GM18873 (cell line): ENCODE measurements at regions not wholly inside any gene's neighbourhood (a gene's known extent, or its start where the extent isn't known, plus 50 kb on each side); places are given as distances from the start of the nearest gene placed in this dataset.
"Not testable (repeated sequence)": the region's sequence is repeated elsewhere in the genome, so short reads cannot be mapped to it uniquely, and the experiment has no call there.

Source experiments
- ATAC-seq: cut with Tn5 transposase; IDR thresholded peaks from one replicate; pipeline ENCODE4 v1.9.1; 2021; ENCODE audit warnings: mild to moderate bottlenecking, moderate library complexity, moderate number of reproducible peaks; ENCODE audit not compliant: unreplicated experiment, low FRiP score

DNA sequence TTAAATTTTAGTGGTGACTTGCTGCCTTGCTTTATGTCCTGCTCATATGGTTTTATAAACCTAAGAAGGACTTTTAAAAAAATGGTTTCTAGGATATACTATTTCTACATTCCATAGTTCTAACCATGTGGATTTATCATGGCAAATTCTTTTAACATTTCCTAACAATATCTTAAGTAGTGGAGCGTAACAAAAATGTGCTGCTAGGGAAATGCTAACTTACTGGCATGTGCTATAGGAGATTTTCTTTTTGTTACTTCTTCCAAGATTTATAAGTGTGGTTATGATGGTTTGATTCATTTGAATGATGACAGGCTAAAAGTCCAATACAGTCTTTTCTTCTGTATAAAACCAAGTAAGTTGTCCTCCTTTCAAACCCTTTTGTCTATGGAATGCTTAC lies 713.7 kb downstream of the SLITRK1 start:
- ATAC-seq, result no peak

GRCh38 chr13:83167203-83167602 lies 715.1 kb downstream of the SLITRK1 start:
- ATAC-seq, result no peak

DNA sequence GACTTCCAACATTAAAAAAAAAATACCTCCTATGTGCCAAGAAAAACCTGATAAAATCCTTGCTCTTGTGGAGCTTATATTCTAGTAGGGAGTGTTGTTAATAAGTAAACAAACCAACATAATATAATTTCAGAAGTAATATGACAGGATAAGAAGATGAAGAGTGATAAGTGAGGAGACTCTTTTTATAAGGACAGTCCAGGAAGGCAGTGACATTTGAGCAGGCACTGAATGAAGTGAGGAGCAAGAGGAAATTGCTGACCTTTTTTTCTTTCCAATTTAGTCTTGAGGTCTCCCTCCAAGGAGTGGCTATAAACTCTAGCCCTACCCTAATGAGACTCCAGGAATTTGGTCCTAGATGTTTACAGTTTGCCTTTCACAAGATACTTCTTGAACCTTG lies 715.7 kb downstream of the SLITRK1 start:
- ATAC-seq, result no peak

DNA sequence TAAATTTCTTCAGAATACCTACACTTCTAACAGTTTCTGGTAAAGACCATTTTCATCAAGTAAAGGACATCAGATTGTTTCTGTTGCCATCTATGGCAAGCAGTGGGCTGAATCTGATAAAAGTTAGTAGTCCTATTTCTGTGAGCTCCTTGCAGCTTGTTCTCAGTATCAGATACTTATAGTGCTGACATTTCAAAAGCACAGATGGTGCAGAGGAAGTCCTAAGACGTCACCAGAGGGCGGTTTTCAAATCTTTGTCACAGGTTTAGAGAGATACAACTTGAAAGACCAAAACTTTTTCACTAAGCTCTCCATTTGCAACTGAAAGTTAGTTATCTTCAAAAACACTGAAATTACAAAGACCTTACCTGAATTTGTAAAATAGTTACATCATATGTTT lies 719.8 kb downstream of the SLITRK1 start:
- no peak for ATAC-seq

GRCh38 chr13:83153848-83154247 lies 728.4 kb downstream of the SLITRK1 start:
- no peak for ATAC-seq

DNA sequence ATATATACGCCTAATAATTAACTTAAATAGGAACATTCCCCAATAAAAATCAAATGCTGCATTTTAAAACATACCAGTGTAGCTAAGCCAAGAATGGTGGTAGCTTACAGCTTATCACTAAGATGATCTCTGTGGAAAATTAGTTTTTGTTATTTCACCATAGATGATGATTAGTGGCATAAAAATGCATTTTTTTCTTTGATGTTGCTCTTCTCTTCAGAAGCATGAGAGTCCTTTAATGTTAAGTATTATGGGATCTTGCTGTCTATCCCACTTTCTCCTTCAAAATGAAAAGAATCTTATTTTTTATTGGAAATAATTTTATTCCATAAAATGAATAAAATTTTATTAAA lies 731.0 kb downstream of the SLITRK1 start:
- no peak for ATAC-seq

DNA sequence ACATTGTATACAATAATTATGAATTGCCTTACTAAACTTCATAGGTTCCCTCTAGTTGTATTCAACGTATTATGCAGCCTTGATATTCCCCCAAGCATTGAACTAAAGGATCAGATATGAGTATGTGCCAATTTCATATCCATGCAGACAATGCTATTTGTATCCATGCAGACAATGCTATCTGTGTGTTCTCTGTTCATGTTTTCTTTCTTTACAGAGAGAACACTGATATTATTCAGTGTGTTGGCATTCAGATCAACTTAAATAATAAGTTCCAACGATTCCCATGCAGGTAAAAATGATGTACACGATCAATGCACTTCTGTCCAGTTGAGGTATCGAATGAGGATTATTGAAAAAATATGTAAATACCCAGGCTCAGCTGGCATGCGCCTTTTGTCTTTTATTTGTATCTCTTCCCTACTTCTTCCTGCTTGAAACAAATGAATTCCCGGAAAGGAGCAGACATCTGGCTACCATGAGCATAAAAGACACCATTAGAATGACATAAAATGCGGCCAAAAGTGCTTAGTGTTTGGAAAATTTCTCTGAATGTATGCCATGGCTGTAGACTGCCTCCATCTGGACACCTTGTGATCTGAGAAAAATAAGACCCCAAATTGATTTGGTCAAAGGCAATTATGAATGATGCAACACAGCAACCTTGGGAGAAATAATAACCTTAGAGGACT lies 731.5 kb downstream of the SLITRK1 start:
- ATAC-seq, result no peak

GRCh38 chr13:83136660-83137059 lies 745.6 kb downstream of the SLITRK1 start:
- ATAC-seq, result no peak

DNA sequence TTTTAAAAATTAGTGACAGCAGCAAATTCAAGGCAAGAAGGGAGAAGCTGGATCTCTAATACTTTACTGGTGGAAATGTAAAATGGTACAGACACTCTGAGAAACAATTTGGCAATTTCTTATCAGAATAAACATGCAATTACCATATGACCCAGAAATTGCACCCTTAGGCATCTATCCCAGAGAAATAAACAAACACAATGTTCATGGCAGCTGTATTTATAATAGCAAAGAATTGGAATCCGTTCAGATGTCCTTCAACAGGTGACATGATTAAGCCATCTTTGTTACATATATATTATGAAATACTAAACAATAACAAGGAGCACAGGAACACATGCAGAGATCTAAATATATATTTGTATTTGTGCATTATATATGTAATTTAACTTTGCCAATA lies 756.5 kb downstream of the SLITRK1 start:
- no peak for ATAC-seq

DNA sequence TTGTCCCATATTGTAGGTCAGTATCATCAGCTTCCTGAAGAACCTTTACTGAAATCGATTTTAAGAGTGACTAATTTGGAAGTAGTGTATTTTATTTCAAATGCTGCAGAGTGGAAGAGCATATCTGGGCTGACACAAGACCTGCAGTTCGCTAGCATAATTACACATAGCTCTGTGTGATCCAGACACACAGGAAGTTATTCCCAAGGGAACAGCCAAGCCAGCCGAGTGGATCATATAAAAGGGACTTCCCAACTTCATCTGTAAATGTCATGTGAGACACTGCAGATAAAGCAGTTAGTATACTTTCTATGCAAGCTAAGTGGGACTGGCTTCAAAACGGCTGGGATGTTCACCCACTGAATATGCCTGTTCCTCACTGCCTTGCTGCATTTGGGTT lies 760.4 kb downstream of the SLITRK1 start:
- no peak for ATAC-seq

DNA sequence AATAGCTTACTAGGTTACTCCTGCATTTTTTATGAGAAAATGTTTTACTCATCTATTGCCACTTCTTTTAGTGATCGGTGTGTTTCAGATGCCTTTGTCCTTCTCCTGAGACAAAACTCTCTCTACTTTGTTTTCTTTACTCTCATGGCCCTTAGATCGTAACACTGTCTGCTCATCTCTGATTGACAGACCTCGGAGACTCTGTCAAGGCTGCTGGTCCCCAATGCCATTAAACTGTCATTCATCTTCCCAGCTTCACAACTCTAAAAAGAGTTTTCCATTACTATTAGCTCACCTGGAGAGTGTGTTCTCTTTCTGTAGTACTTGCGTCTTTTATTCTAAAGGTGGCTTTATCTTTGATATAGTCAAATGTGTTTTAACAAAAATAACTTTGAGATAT lies 765.2 kb downstream of the SLITRK1 start:
- ATAC-seq, result no peak

DNA sequence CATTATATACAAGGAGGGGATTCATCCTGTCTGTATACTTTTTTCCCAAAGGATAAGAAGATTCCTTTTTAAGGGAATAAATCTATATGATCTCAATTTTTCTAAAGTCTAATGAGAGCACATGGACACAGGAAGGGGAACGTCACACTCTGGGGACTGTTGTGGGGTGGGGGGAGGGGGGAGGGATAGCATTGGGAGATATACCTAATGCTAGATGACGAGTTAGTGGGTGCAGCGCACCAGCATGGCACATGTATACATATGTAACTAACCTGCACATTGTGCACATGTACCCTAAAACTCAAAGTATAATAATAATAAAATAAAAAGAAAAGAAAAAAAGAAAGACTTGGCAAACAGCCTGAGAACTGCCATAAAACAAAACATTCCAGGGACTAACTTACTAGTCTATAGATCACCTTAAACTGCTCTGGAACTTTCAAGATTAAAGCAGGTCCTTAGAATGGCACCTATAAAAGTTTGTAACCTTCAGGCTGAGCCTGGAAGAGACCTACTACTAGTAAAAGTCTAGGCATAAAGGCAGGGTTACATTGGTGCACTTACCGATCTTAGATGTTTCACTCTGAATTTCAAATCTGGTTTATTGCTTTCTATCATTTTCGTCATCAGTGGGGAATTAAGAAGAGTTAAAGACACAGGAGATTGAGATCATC lies 780.6 kb downstream of the SLITRK1 start:
- ATAC-seq, result not testable (repeated sequence)

- ATAC-seq, result no peak
Measured at GRCh38 chr13:83100237-83100636, 782.0 kb downstream of the SLITRK1 start.

DNA sequence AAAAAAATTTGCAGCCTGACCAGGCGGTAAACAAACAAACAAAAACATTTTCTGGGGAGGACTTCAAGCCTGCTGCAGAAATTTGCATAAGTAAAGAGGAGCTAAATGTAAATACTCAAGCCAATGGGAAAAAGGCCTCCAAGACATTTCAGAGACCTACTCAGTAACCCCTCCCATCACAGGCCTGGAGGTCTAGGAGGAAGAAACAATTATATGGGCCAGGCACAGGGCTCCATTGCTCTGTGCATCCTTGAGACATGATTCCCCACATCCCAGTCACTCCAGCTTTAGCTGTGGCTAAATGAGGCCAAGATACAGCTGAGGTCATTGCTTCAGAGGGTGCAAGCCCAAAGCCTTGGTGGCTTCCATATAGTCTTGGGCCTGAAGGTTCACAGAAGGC lies 793.4 kb downstream of the SLITRK1 start:
- ATAC-seq, result no peak

GRCh38 chr13:83086948-83087347 lies 795.3 kb downstream of the SLITRK1 start:
- no peak for ATAC-seq

DNA sequence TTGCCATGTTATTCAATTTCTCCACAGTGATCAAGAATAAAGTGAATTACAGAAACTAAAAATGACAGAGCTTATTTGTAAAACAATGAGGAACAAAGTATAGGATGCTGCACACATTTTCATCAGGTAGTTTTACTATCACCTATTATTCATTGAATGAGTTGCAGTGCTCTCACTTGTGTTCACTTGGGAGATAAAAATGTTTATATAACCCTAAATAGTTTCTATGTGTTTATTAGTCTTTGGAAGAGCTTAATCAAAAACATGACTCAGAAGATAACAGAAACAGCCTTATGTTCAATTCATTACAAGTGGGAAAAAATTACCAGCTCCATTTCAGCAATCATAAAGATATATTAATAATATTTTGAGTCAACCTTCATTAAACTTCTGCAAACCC lies 796.2 kb downstream of the SLITRK1 start:
- ATAC-seq, result no peak

GRCh38 chr13:83085186-83085900 lies 796.9 kb downstream of the SLITRK1 start:
- no peak for ATAC-seq

- ATAC-seq, result no peak
Measured at GRCh38 chr13:83077499-83077898, 804.8 kb downstream of the SLITRK1 start.

DNA sequence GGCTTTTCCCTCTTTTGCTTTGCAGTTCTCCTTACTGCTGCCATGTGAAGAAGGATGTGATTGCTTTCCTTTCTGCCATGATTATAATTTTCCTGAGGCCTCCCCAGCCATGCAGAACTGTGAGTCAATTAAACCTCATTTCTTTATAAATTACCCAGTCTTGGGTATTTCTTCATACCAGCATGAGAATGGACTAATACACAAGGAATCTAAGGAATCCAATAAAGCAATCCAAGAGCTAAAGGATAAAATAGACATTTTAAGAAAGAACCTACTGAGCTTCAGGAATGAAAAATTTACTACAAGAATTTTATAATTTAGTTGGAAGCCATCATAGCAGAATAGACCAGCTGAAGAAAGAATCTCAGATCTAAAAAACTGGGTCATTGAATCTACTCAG lies 808.3 kb downstream of the SLITRK1 start:
- ATAC-seq, result not testable (repeated sequence)

GRCh38 chr13:83065108-83065507 lies 817.2 kb downstream of the SLITRK1 start:
- ATAC-seq, result no peak

DNA sequence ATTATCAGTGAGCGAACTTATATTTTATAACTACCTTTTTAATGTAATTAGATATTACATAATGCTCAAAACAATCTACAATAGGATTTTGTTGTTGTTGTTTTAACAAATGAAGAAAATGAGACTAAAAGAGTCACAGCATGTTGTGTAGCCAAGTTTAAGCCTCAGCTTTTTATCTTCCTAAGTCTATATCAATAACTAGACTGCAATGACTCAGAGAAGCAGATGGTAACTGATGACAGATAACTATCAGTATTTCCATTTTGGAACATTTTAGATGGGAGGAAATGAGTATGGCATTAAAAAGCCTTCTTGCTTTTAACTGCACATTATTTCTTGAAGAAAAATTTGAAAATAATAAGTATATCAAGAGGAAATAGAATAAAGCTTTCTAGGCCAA lies 825.2 kb downstream of the SLITRK1 start:
- ATAC-seq, result no peak

DNA sequence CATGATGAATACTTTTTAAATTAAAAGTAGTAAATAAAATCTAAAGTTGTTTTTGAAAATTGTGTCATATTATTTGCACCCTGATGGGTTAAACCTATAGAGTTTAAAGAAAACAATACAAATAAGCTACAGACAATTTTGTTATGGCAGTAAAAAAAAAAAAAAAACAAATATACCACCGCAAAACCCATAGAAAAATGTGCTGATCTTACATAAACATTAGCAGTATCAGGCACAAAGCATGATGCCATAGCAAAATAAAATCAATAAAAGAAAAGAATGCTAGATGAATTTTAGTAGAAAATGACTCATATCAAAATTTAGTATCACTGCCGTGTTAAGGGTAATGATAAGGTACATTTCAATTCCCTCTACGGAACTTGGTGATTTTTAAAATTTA lies 826.0 kb downstream of the SLITRK1 start:
- no peak for ATAC-seq
